Stomach smooth muscle (tissue), 2 donors: ENCODE measurements at regions not wholly inside any gene's neighbourhood (a gene's known extent, or its start where the extent isn't known, plus 50 kb on each side); places are given as distances from the start of the nearest gene placed in this dataset.

ENCODE experiments used
- H3K27ac ChIP-seq: one replicate; pipeline ENCODE4 v1.7.0; 2013; ENCODE audit warnings: mild to moderate bottlenecking, low read length, inconsistent platforms
- H3K27me3 ChIP-seq, 2 donors: one replicate each; pipeline ENCODE4 v1.7.0; 2013; ENCODE audit warnings: low read length in 2 of 2; ENCODE audit not compliant: insufficient read depth in 2 of 2, control insufficient read depth in 1 of 2
- H3K36me3 ChIP-seq, 2 donors: one replicate each; pipeline ENCODE4 v1.7.0; 2013; ENCODE audit warnings: low read length in 2 of 2; ENCODE audit not compliant: control insufficient read depth in 2 of 2, insufficient read depth in 2 of 2
- H3K4me1 ChIP-seq: one replicate; pipeline ENCODE4 v1.7.0; 2013; ENCODE audit warnings: low read length; ENCODE audit not compliant: control insufficient read depth, insufficient read depth
- H3K4me3 ChIP-seq, 2 donors: one replicate each; pipeline ENCODE4 v1.7.0; 2013; ENCODE audit warnings: low read length in 2 of 2
- H3K9ac ChIP-seq, 2 donors: one replicate each; pipeline ENCODE4 v1.7.0; 2013; ENCODE audit warnings: low read length in 2 of 2, mild to moderate bottlenecking in 1 of 2
- H3K9me3 ChIP-seq, 2 donors: one replicate each; pipeline ENCODE4 v1.7.0; 2013; ENCODE audit warnings: low read length in 2 of 2; ENCODE audit not compliant: control insufficient read depth in 2 of 2
- donor health status: healthy.
- donor health status: Pancreatic carcinoma.

GRCh38 chr7:16114633-16115032, 306.7 kb downstream of the CRPPA start:
- Histone ChIP-seq H3K27ac (no peak overlapping the region), H3K4me1 (no peaks in the 10 kb centered on the region), H3K36me3 (no peaks in the 10 kb centered on the region), H3K4me3 (no peak overlapping the region), H3K9me3 (peaks cover 0 to 3% of the 10 kb centered on the region in 2 donors), H3K9ac (no peak overlapping the region), H3K27me3 (no peaks in the 10 kb centered on the region)

GRCh38 chr7:16114071-16114470, 307.3 kb downstream of the CRPPA start:
- H3K9ac ChIP-seq = no peak overlapping the region
- peaks cover 0 to 3% of the 10 kb centered on the region in 2 donors for H3K9me3 ChIP-seq
- H3K36me3 ChIP-seq = no peaks in the 10 kb centered on the region
- no peak overlapping the region for H3K4me3 ChIP-seq
- H3K4me1 ChIP-seq = no peaks in the 10 kb centered on the region
- H3K27me3 ChIP-seq = no peaks in the 10 kb centered on the region
- no peak overlapping the region for H3K27ac ChIP-seq

GRCh38 chr7:16113058-16113457, 308.3 kb downstream of the CRPPA start:
- Histone ChIP-seq H3K27ac (no peak overlapping the region), H3K4me3 (no peak overlapping the region), H3K9ac (no peak overlapping the region), H3K9me3 (peaks cover 0 to 3% of the 10 kb centered on the region in 2 donors), H3K36me3 (no peaks in the 10 kb centered on the region), H3K27me3 (no peaks in the 10 kb centered on the region), H3K4me1 (no peaks in the 10 kb centered on the region)

- Histone ChIP-seq H3K4me3 (no peak overlapping the region), H3K9ac (no peak overlapping the region), H3K27me3 (no peaks in the 10 kb centered on the region), H3K27ac (no peak overlapping the region), H3K36me3 (no peaks in the 10 kb centered on the region), H3K4me1 (no peaks in the 10 kb centered on the region), H3K9me3 (peaks cover 4 to 7% of the 10 kb centered on the region in 2 donors)
Measured at GRCh38 chr7:16106869-16107268, 314.5 kb downstream of the CRPPA start.

- H3K9me3 ChIP-seq = peaks cover 4 to 7% of the 10 kb centered on the region in 2 donors
- no peak overlapping the region for H3K27ac ChIP-seq
- no peaks in the 10 kb centered on the region for H3K36me3 ChIP-seq
- H3K9ac ChIP-seq = no peak overlapping the region
- H3K4me3 ChIP-seq = no peak overlapping the region
- no peaks in the 10 kb centered on the region for H3K27me3 ChIP-seq
- H3K4me1 ChIP-seq = no peaks in the 10 kb centered on the region
Measured at GRCh38 chr7:16106300-16106699, 315.0 kb downstream of the CRPPA start.

GRCh38 chr7:16099302-16099849, 322.0 kb downstream of the CRPPA start:
- H3K27me3 ChIP-seq = no peaks in the 10 kb centered on the region
- H3K4me1 ChIP-seq = no peaks in the 10 kb centered on the region
- H3K9me3 ChIP-seq = no peaks in the 10 kb centered on the region

GRCh38 chr7:16098585-16099179, 322.7 kb downstream of the CRPPA start:
- H3K4me3 ChIP-seq = no peak overlapping the region
- no peaks in the 10 kb centered on the region for H3K9me3 ChIP-seq
- H3K9ac ChIP-seq = no peak overlapping the region
- no peaks in the 10 kb centered on the region for H3K36me3 ChIP-seq
- H3K27me3 ChIP-seq = no peaks in the 10 kb centered on the region
- H3K27ac ChIP-seq = no peak overlapping the region
- H3K4me1 ChIP-seq = no peaks in the 10 kb centered on the region

More at GRCh38 chr7:16099302-16099849, 322.0 kb downstream of the CRPPA start:
- H3K9ac ChIP-seq = no peak overlapping the region
- no peak overlapping the region for H3K4me3 ChIP-seq
- H3K36me3 ChIP-seq = no peaks in the 10 kb centered on the region
- no peak overlapping the region for H3K27ac ChIP-seq

- H3K36me3 ChIP-seq = no peaks in the 10 kb centered on the region
- H3K4me1 ChIP-seq = no peaks in the 10 kb centered on the region
- no peaks in the 10 kb centered on the region for H3K27me3 ChIP-seq
- H3K4me3 ChIP-seq = no peak overlapping the region
- H3K9ac ChIP-seq = no peak overlapping the region
- H3K27ac ChIP-seq = no peak overlapping the region
- H3K9me3 ChIP-seq = no peaks in the 10 kb centered on the region
Measured at GRCh38 chr7:16098058-16098457, 323.3 kb downstream of the CRPPA start.

GRCh38 chr7:16095171-16095950, 326.0 kb downstream of the CRPPA start:
- Histone ChIP-seq H3K36me3 (no peaks in the 10 kb centered on the region), H3K4me1 (no peaks in the 10 kb centered on the region), H3K27me3 (no peaks in the 10 kb centered on the region), H3K9me3 (no peaks in the 10 kb centered on the region), H3K4me3 (no peak overlapping the region), H3K27ac (no peak overlapping the region), H3K9ac (no peak overlapping the region)

GRCh38 chr7:16094651-16095050, 326.7 kb downstream of the CRPPA start:
- Histone ChIP-seq H3K9me3 (no peaks in the 10 kb centered on the region), H3K9ac (no peak overlapping the region), H3K36me3 (no peaks in the 10 kb centered on the region), H3K27me3 (no peaks in the 10 kb centered on the region), H3K4me1 (no peaks in the 10 kb centered on the region), H3K27ac (no peak overlapping the region), H3K4me3 (no peak overlapping the region)

GRCh38 chr7:16092711-16093110, 328.6 kb downstream of the CRPPA start:
- H3K9me3 ChIP-seq = no peaks in the 10 kb centered on the region
- no peak overlapping the region for H3K27ac ChIP-seq
- no peaks in the 10 kb centered on the region for H3K4me1 ChIP-seq
- no peaks in the 10 kb centered on the region for H3K36me3 ChIP-seq
- no peak overlapping the region for H3K4me3 ChIP-seq
- no peak overlapping the region for H3K9ac ChIP-seq
- no peaks in the 10 kb centered on the region for H3K27me3 ChIP-seq
